B cell (primary cell): ENCODE measurements at regions not wholly inside any gene's neighbourhood (a gene's known extent, or its start where the extent isn't known, plus 50 kb on each side); places are given as distances from the start of the nearest gene placed in this dataset.

Experiments
- ATAC-seq: fragments of 200-7000 bp; cut with Tn5 transposase; one replicate; pipeline ENCODE4 v1.10.0; 2021; ENCODE audit warnings: low read depth, mild to moderate bottlenecking, moderate number of reproducible peaks, moderate library complexity
- CTCF ChIA-PET: fragments of 350-600 bp; sonication (Branson Sonifier 250); formaldehyde crosslinking; loops from one replicate; lab custom pipeline; 2021; ENCODE audit warnings: antibody characterized with exemption, inconsistent platforms; lab: Charles Lee
- POLR2A ChIA-PET: fragments of 350-600 bp; sonication (Branson Sonifier 250); formaldehyde crosslinking; loops from one replicate; lab custom pipeline; 2021; ENCODE audit warnings: antibody characterized with exemption; lab: Charles Lee
- DNase-seq: peaks from one replicate; pipeline ENCODE4 v3.0.0; 2013
- H2AFZ ChIP-seq: 2 replicates; pipeline ENCODE4 v1.6.1; 2012; ENCODE audit warnings: mild to moderate bottlenecking, low read depth, low read length; ENCODE audit not compliant: insufficient read depth, poor library complexity, severe bottlenecking
- H3K27ac ChIP-seq, 2 donors: 1 replicate in 1 of 2; 2 replicates in 1 of 2; pipeline ENCODE4 v1.5.1; 2012 to 2013; ENCODE audit warnings: low read length in 2 of 2, mild to moderate bottlenecking in 2 of 2, moderate library complexity in 1 of 2
- H3K27me3 ChIP-seq, 4 experiments: fragments of 200-600 bp in 1 of 4; sonication (generic) in 1 of 4; replicated peaks in 1 of 4; 1 replicate in 2 of 4; 2 replicates in 2 of 4; pipeline versions ENCODE4 v1.6.1 to v1.7.0; 2013 to 2016; ENCODE audit warnings: low read length in 3 of 4, mild to moderate bottlenecking in 2 of 4, mixed read lengths in 1 of 4, moderate library complexity in 1 of 4; ENCODE audit not compliant: insufficient read depth in 4 of 4, control insufficient read depth in 3 of 4; ENCODE audit errors: control extremely low read depth in 1 of 4
- H3K36me3 ChIP-seq, 2 experiments: replicated peaks in 1 of 2; 1 replicate in 1 of 2; 2 replicates in 1 of 2; pipeline versions ENCODE4 v1.6.1 to v1.7.1; 2013; ENCODE audit warnings: low read length in 1 of 2; ENCODE audit not compliant: insufficient read depth in 2 of 2, control insufficient read depth in 1 of 2; ENCODE audit errors: control extremely low read depth in 1 of 2, extremely low read depth in 1 of 2
- H3K4me1 ChIP-seq, 2 donors: fragments of 200-600 bp in 1 of 2; sonication (generic) in 1 of 2; 1 replicate in 1 of 2; 2 replicates in 1 of 2; pipeline versions ENCODE4 v1.5.1 to v1.6.1; 2013 to 2017; ENCODE audit warnings: low read length in 2 of 2; ENCODE audit not compliant: control insufficient read depth in 2 of 2, insufficient read depth in 2 of 2
- H3K4me2 ChIP-seq: replicated peaks from 2 replicates; pipeline ENCODE3; 2012; ENCODE audit warnings: mild to moderate bottlenecking, low read depth, low read length; ENCODE audit not compliant: poor library complexity, severe bottlenecking
- H3K4me3 ChIP-seq, 5 experiments: fragments of 200-600 bp in 1 of 5; sonication (generic) in 1 of 5; 1 replicate in 3 of 5; 2 replicates in 2 of 5; pipeline versions ENCODE4 v1.5.1 to v1.7.0; 2011 to 2016; ENCODE audit warnings: low read length in 4 of 5, mild to moderate bottlenecking in 4 of 5, low read depth in 2 of 5, control low read depth in 1 of 5, moderate library complexity in 1 of 5; ENCODE audit not compliant: insufficient read depth in 1 of 5; ENCODE audit errors: control extremely low read depth in 1 of 5, extremely low read depth in 1 of 5
- H3K79me2 ChIP-seq: fragments of 200-600 bp; sonication (generic); one replicate; pipeline ENCODE4 v1.6.0; 2016; ENCODE audit warnings: low read length; ENCODE audit not compliant: control insufficient read depth, insufficient read depth
- H3K9ac ChIP-seq: fragments of 200-600 bp; sonication (generic); 2 replicates; pipeline ENCODE4 v1.6.1; 2017; ENCODE audit warnings: mild to moderate bottlenecking, low read length, moderate library complexity
- H3K9me3 ChIP-seq, 3 donors: one replicate each; pipeline versions ENCODE4 v1.6.1 to v1.7.1; 2013; ENCODE audit warnings: low read length in 2 of 3; ENCODE audit not compliant: control insufficient read depth in 2 of 3, insufficient read depth in 1 of 3; ENCODE audit errors: control extremely low read depth in 1 of 3
- H4K20me1 ChIP-seq: 2 replicates; pipeline ENCODE4 v1.6.0; 2012; ENCODE audit warnings: mild to moderate bottlenecking, low read length; ENCODE audit not compliant: insufficient read depth, control insufficient read depth, poor library complexity, severe bottlenecking
- H3K27ac Mint-ChIP-seq: one replicate; pipeline ENCODE4 v1.8.0; 2021; ENCODE audit warnings: mixed read lengths
- H3K27me3 Mint-ChIP-seq: one replicate; pipeline ENCODE4 v1.8.0; 2021; ENCODE audit warnings: mixed read lengths
- H3K4me1 Mint-ChIP-seq: one replicate; pipeline ENCODE4 v1.8.0; 2021; ENCODE audit warnings: mixed read lengths
- H3K4me3 Mint-ChIP-seq: one replicate; pipeline ENCODE4 v1.8.0; 2021; ENCODE audit warnings: mixed read lengths
- H3K9me3 Mint-ChIP-seq: one replicate; pipeline ENCODE4 v1.8.0; 2022; ENCODE audit warnings: mixed read lengths; ENCODE audit not compliant: insufficient read depth
- CTCF ChIP-seq: fragments of 200-600 bp; IDR thresholded peaks from one replicate; pipeline ENCODE4 v1.8.0; 2022; ENCODE audit warnings: antibody characterized with exemption, mild to moderate bottlenecking
- EZH2 ChIP-seq: IDR thresholded peaks from 2 replicates; pipeline ENCODE4 v1.6.1; 2012; ENCODE audit warnings: borderline replicate concordance, low read depth, mild to moderate bottlenecking, moderate library complexity, low read length; ENCODE audit not compliant: insufficient read depth, poor library complexity, severe bottlenecking
- WGBS: methylation state at CpG from one replicate; pipeline ENCODE4 v1.1.5; 2013; ENCODE audit warnings: missing lambda C conversion rate; ENCODE audit not compliant: insufficient coverage; 5-methylcytosine and 5-hydroxymethylcytosine counted together
- intact Hi-C: fragments of 100-400 bp; cut with micrococcal nuclease; formaldehyde crosslinking; loops from one replicate; pipeline ENCODE4 v1.10.0; 2022

- no peak overlapping the region for H3K4me3 Mint-ChIP-seq
- ChIA-PET POLR2A (no interaction called here), CTCF (no interaction called here)
- Histone ChIP-seq H2AFZ (no peak overlapping the region), H3K4me3 (no peak overlapping the region), H3K36me3 (no peaks in the 10 kb centered on the region), H3K4me1 (no peaks in the 10 kb centered on the region), H3K4me2 (no peak overlapping the region), H3K27me3 (no peaks in the 10 kb centered on the region), H4K20me1 (no peaks in the 10 kb centered on the region), H3K27ac (no peak overlapping the region), H3K79me2 (no peaks in the 10 kb centered on the region), H3K9me3 (no peaks in the 10 kb centered on the region), H3K9ac (no peak overlapping the region)
- no peak for TF ChIP-seq CTCF
- TF ChIP-seq EZH2: no peak
- intact Hi-C loops: no loop called here
- H3K9me3 Mint-ChIP-seq: peaks cover 4% of the 10 kb centered on the region
- no CpG with 5 or more reads among the region's 4 CpGs for WGBS
- H3K4me1 Mint-ChIP-seq: no peaks in the 10 kb centered on the region
- DNase-seq (no peak), ATAC-seq (no peak)
- H3K27me3 Mint-ChIP-seq: no peaks in the 10 kb centered on the region
- no peak overlapping the region for H3K27ac Mint-ChIP-seq
Observed at GRCh38 chr2:219969508-219969907, 342.1 kb downstream of the SLC4A3 start.

- Mint-ChIP-seq H3K4me1 (no peaks in the 10 kb centered on the region), H3K4me3 (no peak overlapping the region), H3K9me3 (peaks cover 2% of the 10 kb centered on the region), H3K27ac (no peak overlapping the region), H3K27me3 (no peaks in the 10 kb centered on the region)
- no peak for DNase-seq
- intact Hi-C loops: no loop called here
- ATAC-seq: no peak
- Histone ChIP-seq H3K27ac (no peak overlapping the region), H3K4me1 (no peaks in the 10 kb centered on the region), H2AFZ (no peak overlapping the region), H4K20me1 (no peaks in the 10 kb centered on the region), H3K4me2 (no peak overlapping the region), H3K36me3 (no peaks in the 10 kb centered on the region), H3K4me3 (no peak overlapping the region), H3K9ac (no peak overlapping the region), H3K9me3 (no peaks in the 10 kb centered on the region), H3K79me2 (no peaks in the 10 kb centered on the region), H3K27me3 (no peaks in the 10 kb centered on the region)
- ChIA-PET POLR2A (no interaction called here), CTCF (no interaction called here)
- no CpG with 5 or more reads among the region's 1 CpG for WGBS
- no peak for TF ChIP-seq CTCF
- TF ChIP-seq EZH2: no peak
Observed at GRCh38 chr2:219973136-219973535, 345.7 kb downstream of the SLC4A3 start.
